Astrocyte (in vitro differentiated cells and primary cell): ENCODE measurements at regions not wholly inside any gene's neighbourhood (a gene's known extent, or its start where the extent isn't known, plus 50 kb on each side); places are given as distances from the start of the nearest gene placed in this dataset.

Experiments used
- DNase-seq: peaks from one replicate; pipeline ENCODE4 v3.0.0-alpha.2; 2010; ENCODE audit warnings: low read depth
- FAIRE-seq: peaks from 2 replicates; lab custom pipeline; 2011; peaks lifted over from hg19 to GRCh38; lab: Jason Lieb, UNC
- H2AFZ ChIP-seq: 2 replicates; pipeline ENCODE4 v1.6.0; 2012; ENCODE audit warnings: low read depth, low read length, inconsistent platforms
- H3K27ac ChIP-seq: 2 replicates; pipeline ENCODE4 v1.5.1; 2011; ENCODE audit warnings: low read depth, low read length, inconsistent platforms
- H3K27me3 ChIP-seq: 2 replicates; pipeline ENCODE4 v1.6.0; 2011; ENCODE audit warnings: low read length, inconsistent platforms; ENCODE audit not compliant: insufficient read depth
- H3K36me3 ChIP-seq: 2 replicates; pipeline ENCODE4 v1.5.1; 2011; ENCODE audit warnings: low read length, inconsistent platforms; ENCODE audit not compliant: insufficient read depth
- H3K4me1 ChIP-seq: 2 replicates; pipeline ENCODE4 v1.5.1; 2011; ENCODE audit warnings: low read length, inconsistent platforms; ENCODE audit not compliant: insufficient read depth
- H3K4me2 ChIP-seq: 2 replicates; pipeline ENCODE4 v1.6.0; 2012; ENCODE audit warnings: low read length, inconsistent platforms
- H3K4me3 ChIP-seq: 2 replicates; pipeline ENCODE4 v1.5.1; 2011; ENCODE audit warnings: low read depth, mild to moderate bottlenecking, low read length, inconsistent platforms; ENCODE audit not compliant: insufficient read depth
- H3K79me2 ChIP-seq: 2 replicates; pipeline ENCODE4 v1.6.0; 2012; ENCODE audit warnings: mild to moderate bottlenecking, low read length, inconsistent platforms; ENCODE audit not compliant: insufficient read depth
- H3K9ac ChIP-seq: 2 replicates; pipeline ENCODE4 v1.6.0; 2012; ENCODE audit warnings: mild to moderate bottlenecking, low read length, inconsistent platforms
- H3K9me3 ChIP-seq: 2 replicates; pipeline ENCODE4 v1.5.1; 2012; ENCODE audit warnings: low read depth, mild to moderate bottlenecking, low read length, inconsistent platforms; ENCODE audit not compliant: insufficient read depth
- H4K20me1 ChIP-seq: 2 replicates; pipeline ENCODE4 v1.6.0; 2012; ENCODE audit warnings: low read length, inconsistent platforms; ENCODE audit not compliant: insufficient read depth
- H3K27ac Mint-ChIP-seq: one replicate; pipeline ENCODE4 v1.8.0; 2021; ENCODE audit warnings: mild to moderate bottlenecking, mixed read lengths; ENCODE audit not compliant: unreplicated experiment
- H3K27me3 Mint-ChIP-seq: one replicate; pipeline ENCODE4 v1.8.0; 2021; ENCODE audit warnings: low read depth, mixed read lengths; ENCODE audit not compliant: unreplicated experiment
- H3K36me3 Mint-ChIP-seq: one replicate; pipeline ENCODE4 v1.8.0; 2021; ENCODE audit warnings: low read depth, mixed read lengths; ENCODE audit not compliant: unreplicated experiment
- H3K4me1 Mint-ChIP-seq: one replicate; pipeline ENCODE4 v1.8.0; 2021; ENCODE audit warnings: low read depth, mixed read lengths; ENCODE audit not compliant: unreplicated experiment
- H3K4me3 Mint-ChIP-seq: one replicate; pipeline ENCODE4 v1.8.0; 2021; ENCODE audit warnings: mild to moderate bottlenecking, moderate library complexity, mixed read lengths; ENCODE audit not compliant: unreplicated experiment
- H3K9me3 Mint-ChIP-seq: one replicate; pipeline ENCODE4 v1.8.0; 2021; ENCODE audit warnings: mild to moderate bottlenecking, mixed read lengths; ENCODE audit not compliant: unreplicated experiment
- CTCF ChIP-seq: IDR thresholded peaks from 2 replicates; pipeline ENCODE4 v1.5.1; 2011; ENCODE audit warnings: low read depth, mild to moderate bottlenecking, inconsistent platforms, low read length, moderate library complexity; ENCODE audit not compliant: insufficient read depth
- EZH2 ChIP-seq: IDR thresholded peaks from 2 replicates; pipeline ENCODE4 v1.6.1; 2012; ENCODE audit warnings: mild to moderate bottlenecking, low read length, inconsistent platforms; ENCODE audit not compliant: insufficient read depth

- Histone ChIP-seq H3K4me3 (no peak overlapping the region), H3K4me2 (no peak overlapping the region), H3K27ac (no peak overlapping the region), H3K27me3 (no peaks in the 10 kb centered on the region), H3K79me2 (no peaks in the 10 kb centered on the region), H3K9ac (no peak overlapping the region), H3K36me3 (no peaks in the 10 kb centered on the region), H4K20me1 (no peaks in the 10 kb centered on the region), H3K9me3 (peaks cover 4% of the 10 kb centered on the region), H3K4me1 (no peaks in the 10 kb centered on the region), H2AFZ (no peak overlapping the region)
- Mint-ChIP-seq H3K36me3 (no peaks in the 10 kb centered on the region), H3K4me1 (no peaks in the 10 kb centered on the region), H3K27me3 (no peaks in the 10 kb centered on the region), H3K27ac (no peak overlapping the region), H3K9me3 (peaks cover 3% of the 10 kb centered on the region), H3K4me3 (no peak overlapping the region)
- DNase-seq (no peak), FAIRE-seq (no peak)
- no peak for TF ChIP-seq CTCF
- no peak for TF ChIP-seq EZH2
Observed at GRCh38 chr17:54793271-54793670, 107.4 kb upstream of the TOM1L1 start.

GRCh38 chr17:54795046-54795445 is 105.6 kb upstream of the TOM1L1 start:
- no peaks in the 10 kb centered on the region for H4K20me1 ChIP-seq
- Mint-ChIP-seq H3K27ac (no peak overlapping the region), H3K4me3 (no peak overlapping the region), H3K9me3 (peaks cover 3% of the 10 kb centered on the region), H3K27me3 (no peaks in the 10 kb centered on the region), H3K4me1 (no peaks in the 10 kb centered on the region), H3K36me3 (no peaks in the 10 kb centered on the region)
- no peak for FAIRE-seq
- H2AFZ ChIP-seq: no peak overlapping the region
- no peak overlapping the region for H3K4me3 ChIP-seq
- no peaks in the 10 kb centered on the region for H3K4me1 ChIP-seq
- TF ChIP-seq EZH2: no peak
- no peak for TF ChIP-seq CTCF
- no peak for DNase-seq
- no peaks in the 10 kb centered on the region for H3K79me2 ChIP-seq
- H3K27me3 ChIP-seq: no peaks in the 10 kb centered on the region
- H3K9me3 ChIP-seq: peaks cover 4% of the 10 kb centered on the region
- H3K36me3 ChIP-seq: no peaks in the 10 kb centered on the region
- no peak overlapping the region for H3K9ac ChIP-seq
- no peak overlapping the region for H3K4me2 ChIP-seq
- H3K27ac ChIP-seq: no peak overlapping the region

DNA sequence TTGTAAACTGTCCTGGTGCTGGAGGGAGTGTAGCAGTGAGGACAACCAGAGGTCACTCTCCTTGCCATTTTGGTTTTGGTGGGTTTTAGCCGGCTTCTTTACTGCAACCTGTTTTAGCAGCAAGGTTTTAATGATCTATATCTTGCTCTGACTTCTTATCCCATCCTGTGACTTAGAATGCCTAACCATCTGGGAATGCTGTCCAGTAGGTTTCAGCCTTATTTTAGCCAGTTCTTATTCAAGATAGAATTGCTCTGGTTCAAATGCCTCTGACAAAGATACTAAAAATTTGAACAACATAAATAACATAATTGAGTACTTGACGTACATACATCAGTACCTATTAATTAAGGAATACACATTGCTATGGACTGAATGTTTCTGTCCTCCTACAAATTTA is 93.3 kb upstream of the TOM1L1 start:
- Histone ChIP-seq H2AFZ (no peak overlapping the region), H4K20me1 (no peaks in the 10 kb centered on the region), H3K4me1 (no peaks in the 10 kb centered on the region), H3K36me3 (no peaks in the 10 kb centered on the region), H3K9me3 (no peaks in the 10 kb centered on the region), H3K4me3 (no peak overlapping the region), H3K27me3 (no peaks in the 10 kb centered on the region), H3K4me2 (no peak overlapping the region), H3K27ac (no peak overlapping the region), H3K9ac (no peak overlapping the region), H3K79me2 (no peaks in the 10 kb centered on the region)
- FAIRE-seq: no peak
- DNase-seq: no peak
- H3K27me3 Mint-ChIP-seq: no peaks in the 10 kb centered on the region
- H3K4me1 Mint-ChIP-seq: no peaks in the 10 kb centered on the region
- no peaks in the 10 kb centered on the region for H3K36me3 Mint-ChIP-seq
- no peak for TF ChIP-seq CTCF
- no peak for TF ChIP-seq EZH2
- no peak overlapping the region for H3K27ac Mint-ChIP-seq
- H3K4me3 Mint-ChIP-seq: no peak overlapping the region
- peaks cover 2% of the 10 kb centered on the region for H3K9me3 Mint-ChIP-seq
